GM19324 (cell line): ENCODE measurements at regions not wholly inside any gene's neighbourhood (a gene's known extent, or its start where the extent isn't known, plus 50 kb on each side); places are given as distances from the start of the nearest gene placed in this dataset.

Experiments
- ATAC-seq: cut with Tn5 transposase; IDR thresholded peaks from one replicate; pipeline ENCODE4 v1.9.1; 2021; ENCODE audit warnings: mild to moderate bottlenecking, moderate library complexity; ENCODE audit not compliant: unreplicated experiment, low FRiP score

DNA sequence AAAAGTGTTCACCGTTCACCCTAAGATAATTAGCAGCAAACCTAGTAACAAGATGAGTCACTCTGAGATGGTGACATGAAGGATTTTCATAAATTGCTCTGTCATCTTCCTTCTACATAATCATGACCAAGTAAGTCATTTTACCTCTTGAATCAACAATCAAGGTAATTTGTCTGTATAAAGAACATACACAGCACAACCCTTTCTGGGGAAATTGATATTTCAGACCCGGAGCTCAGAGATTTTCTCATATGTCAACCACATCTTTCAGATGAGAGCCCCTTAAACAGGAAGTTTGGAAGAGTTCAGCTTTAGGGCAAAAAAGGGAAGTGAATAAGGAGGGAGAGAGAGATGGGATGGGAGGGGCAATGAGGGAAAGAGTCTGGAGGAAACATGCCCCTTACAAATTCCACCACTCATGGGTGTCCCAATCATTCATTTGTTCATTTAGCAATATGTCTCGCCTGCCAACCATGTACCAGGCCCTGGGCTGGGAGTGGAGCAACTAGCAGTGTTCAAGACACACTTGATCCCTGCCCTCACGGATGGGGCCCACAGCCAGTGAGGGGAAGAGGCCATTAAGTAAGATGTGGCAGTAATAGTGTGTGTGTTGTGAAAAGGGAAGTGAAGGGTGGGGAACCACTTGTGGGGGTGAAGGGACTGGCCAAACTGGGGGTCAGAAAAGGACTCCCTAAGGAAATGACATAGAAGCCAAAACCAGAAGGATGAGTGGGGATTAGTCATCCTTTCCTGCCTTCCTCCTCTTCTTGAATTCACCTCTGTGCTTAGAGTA, 190.9 kb downstream of the MAFB start:
- no peak for ATAC-seq

DNA sequence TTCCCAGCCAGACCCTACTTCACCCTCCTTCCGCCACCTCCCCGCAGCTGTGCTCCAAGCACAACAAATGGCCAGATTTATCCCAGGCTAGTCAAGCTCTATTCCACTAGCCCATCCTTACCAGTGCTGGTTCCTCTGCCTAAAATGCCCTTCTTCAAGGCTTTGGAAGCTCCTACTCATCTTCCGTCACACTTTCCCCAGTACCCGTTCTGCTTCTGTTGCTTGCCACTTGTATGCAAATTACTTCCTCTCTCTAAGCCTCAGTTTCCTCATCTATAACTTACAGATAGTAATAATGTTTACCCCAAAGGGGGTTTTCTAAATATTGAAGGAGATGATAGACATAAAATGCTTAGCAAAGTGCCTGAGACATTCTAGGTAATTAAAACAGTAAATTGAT, 193.1 kb downstream of the MAFB start:
- no peak for ATAC-seq

DNA sequence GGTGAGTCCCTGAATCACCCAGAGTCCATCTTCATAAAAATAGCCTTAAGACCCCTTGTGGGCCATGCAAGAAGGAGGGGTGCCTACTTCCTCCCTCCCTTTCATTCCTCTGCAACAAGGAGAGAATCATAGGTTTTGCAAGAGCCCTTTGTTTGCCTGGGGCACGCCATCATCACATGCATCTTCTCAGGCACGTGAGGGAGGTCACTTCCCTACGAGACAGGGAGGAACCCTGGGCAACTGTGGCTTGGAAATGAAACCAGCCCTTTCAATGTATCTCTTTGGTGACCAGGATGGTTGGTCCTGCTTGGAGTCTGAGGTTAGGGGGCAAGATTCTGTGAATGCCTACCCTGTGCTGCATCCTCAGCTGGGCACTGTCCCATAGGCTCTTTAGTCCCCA, 194.8 kb downstream of the MAFB start:
- no peak for ATAC-seq

DNA sequence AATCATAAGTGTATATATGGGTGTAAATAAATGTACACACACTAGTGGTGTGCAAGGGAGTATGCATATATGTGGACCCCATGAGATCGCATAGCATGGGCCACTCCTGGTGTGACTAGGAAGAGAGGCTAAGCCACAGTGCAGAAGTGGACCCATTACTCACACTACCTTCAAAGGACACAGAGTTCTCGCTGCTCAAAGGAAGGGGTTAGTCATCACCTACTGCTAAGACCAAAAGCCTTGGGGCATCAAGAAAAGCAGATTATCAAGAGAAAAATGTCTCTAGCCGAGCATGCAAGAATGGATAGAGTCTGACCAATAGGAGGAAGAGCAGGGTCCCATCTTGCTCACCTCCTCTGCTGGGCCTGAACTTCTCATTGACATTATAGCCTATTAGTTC, 195.5 kb downstream of the MAFB start:
- no peak for ATAC-seq

DNA sequence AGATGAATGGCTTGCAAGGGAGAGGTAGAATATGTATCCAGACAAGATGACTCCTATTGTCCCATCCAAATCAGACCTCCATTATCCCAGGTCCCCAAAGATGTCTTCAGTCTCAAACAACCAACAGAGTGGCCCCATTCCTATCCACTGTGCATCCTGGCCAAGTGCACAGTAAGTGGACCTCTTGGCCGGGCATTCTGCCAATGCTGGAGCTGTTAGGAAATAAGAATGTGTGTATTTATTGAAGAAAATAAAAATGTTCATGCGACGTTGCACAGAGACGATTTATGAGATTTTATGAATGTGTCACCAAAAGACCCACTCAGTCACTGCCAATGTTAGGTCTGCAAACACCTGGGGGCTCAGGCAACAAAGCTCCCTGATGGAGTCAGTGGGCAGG, 196.0 kb downstream of the MAFB start:
- no peak for ATAC-seq

DNA sequence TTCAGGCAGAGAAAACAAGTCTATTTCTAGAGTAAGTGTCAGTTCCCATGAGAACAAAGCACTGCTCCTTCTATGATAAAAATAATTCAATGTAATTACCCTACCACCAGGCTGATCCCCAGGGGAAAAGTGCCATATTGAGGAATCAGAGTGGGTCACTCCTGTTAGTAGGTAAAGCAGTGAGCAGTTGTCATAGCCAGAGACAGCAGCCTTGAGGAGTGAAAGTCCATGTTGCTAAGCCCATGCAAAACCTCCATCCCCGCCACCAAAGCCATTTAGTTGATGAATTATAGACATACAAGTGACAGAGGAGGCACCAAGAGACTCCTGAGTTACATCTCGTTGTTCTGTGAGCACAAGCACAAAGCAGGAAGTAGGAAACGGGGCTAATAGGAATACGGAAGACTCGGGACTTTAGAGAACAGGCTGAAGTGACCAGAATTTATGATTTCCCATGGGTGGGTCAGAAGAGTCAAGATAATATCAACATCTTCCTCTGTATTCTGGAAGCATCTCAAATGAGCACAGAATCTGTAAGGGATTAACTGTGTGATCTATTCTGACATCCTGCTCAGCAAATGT, 197.9 kb downstream of the MAFB start:
- ATAC-seq, result no peak

DNA sequence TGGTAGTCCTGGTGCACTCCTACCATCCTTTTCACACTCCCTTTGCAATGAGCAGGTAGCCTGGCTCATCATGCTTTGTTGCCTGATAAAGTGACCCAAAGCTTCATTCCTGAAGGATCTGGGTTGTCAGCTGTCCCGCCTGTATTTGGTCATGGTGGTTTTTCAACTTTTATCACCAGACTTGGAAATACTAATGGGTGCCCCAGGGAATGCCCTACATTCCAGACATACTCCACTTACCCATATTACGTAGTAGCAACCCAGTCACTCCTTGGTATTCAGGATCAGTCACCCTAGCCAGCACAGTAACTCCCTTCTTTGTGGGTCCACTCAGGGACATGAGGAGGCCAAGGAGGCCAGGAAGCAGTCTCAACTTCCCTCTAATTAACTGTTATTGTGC, 199.2 kb downstream of the MAFB start:
- no peak for ATAC-seq

DNA sequence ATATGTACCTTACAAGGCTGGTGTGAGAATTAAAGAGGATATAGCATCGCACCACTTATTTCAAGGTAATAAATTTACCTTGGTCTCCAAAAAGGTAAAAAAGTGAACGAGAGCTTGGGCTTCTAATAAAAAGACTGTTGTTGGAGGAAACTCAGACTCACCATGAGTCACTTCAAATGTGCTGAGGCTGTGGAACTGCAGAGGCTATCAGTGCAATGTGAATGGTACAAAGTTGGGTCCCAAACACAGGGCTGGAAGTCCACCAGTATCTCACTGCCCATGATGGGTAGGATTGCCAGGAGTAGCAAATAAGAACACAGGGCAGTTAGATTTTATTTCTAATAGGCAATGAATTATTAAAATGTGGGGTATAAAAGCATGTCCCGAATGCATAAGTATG, 200.6 kb downstream of the MAFB start:
- no peak for ATAC-seq

DNA sequence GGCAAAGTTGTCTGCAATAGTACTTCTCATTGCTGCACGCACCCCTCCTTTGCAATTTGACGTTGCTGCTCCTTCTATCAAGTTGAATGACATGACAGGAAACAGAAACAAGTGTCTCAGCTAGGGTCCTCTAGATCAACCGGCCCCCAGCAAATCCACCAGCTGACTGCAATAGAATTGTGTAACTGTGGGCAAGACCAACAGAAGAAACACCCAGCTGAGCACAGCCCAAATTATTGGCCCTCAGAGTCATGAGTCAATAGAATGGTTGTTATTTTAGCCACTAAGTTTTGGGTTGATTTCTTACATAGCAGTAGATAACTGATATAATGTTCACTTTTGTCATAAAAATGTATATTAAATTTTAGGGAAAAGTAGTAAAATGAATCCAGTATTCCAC, 202.7 kb downstream of the MAFB start:
- ATAC-seq, result no peak

DNA sequence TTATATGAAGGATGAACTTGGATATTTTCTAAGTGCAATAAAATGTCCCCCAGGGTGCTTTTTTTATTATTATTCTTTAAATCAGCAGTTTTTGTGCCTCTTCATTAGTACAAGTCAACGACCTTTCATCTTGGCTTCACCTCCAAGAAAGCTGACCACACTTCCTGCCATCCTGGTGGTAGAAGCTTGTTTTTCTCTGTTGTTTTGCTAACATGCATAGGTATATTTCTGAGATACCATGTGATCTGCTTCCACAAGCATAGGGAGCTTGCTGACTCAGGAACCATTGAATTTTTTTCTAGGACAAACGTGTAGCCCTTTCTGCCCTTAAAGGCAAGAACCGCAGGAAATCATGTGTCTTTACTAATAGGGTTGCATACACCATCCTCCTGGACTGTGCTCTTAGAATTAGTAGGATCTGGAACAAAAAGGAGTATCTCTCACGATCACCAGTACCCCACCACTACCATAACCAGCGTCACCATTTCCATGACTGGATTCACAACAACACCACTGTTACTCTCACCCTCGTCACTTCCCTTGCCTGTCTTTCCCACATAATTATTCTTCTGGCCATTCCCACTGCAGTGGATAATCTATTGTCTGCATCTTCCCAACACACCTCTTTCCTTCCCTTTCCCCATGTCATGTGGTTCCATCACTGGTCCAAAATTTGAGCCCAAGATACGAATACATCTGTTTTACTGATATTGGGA, 207.1 kb downstream of the MAFB start:
- no peak for ATAC-seq

DNA sequence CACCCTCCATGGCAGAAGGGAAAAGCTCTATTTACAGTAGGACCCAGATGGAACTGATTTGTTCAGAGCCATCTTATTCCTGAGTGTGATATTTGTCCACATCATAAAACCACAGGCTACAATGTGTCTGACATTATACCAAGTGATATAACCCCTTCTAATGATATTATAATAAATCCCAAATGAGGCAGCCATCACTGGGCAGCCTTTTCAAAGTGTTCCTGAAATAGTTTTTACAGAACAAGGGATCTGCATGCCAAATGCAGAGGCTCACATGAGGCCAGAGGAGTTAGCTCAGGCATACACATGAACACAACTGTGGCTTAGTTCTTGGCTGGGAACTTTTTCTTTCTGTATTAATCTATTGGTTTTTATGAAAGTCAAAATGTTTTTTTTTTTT, 207.7 kb downstream of the MAFB start:
- ATAC-seq, result no peak

DNA sequence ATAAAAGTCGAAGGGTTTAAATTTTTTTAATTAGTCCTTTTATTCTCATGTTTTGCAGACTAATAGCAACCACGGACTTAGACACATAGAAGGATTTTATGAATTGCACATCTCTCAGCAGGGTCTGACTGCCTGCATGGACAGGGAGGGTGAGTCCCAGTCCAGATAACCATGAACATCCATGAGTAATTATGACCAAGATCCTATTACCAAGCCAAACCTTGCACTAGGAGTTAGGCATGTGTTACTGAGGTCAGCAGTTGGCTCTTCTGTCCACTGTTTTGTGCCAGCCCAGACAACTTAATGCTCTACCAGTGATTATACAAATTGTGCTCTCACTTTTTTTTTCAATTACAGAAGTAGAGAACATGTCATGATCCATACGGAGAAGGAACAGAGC, 211.2 kb downstream of the MAFB start:
- no peak for ATAC-seq

DNA sequence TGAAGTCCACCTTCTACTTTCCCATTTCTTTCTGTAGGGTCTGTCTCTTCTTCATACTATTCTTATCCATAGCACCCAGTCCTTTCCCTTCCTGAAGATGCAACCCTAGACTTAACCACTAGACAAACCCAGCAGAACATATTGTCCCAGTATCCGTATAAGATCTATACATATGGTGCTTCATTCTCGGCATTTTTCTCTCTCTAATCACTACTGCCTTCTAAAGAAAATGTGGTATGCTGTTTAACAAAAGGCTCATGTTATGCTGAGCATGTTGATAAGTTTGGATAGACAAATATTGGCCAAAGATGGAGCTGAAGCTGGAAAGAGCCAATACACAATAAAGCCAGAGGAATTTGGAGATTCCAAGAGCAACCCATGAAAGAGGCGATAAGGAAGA, 212.6 kb downstream of the MAFB start:
- no peak for ATAC-seq

DNA sequence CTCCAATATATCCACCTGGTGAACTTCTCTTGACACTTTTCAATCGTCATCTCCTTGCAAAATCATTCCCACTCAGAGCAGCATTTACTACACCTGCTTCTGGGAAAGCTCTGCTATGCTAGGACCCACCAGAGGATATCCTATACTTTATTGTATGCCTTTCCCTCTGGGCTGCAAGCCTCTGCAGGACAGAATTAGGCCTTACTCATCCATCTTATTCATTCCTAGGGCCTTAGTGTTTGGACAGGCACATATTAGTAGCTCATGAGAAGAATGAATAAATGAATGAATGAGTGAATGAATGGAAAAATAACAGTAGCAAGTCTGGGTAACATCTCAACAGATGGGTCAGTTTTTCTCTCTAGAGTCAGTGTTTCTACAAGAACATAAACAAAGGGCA, 216.1 kb downstream of the MAFB start:
- ATAC-seq, result no peak

DNA sequence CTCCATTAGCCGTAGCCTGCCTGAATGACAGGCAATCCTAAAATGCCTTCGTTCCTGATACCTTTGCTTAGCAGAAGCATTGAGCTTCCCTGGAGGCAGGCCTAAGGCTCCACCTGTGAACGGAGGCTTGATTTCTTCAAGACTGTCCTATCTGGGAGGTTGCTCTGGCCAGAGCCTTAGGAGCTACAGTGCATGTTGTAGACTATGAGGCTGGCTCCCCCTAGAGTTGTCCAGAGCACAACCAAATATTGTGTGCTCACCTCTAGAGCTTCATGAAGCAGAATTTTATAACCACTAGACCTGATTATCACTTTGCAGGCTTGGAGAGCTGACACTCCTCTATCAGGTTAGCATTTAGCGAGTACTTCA, 217.8 kb downstream of the MAFB start:
- ATAC-seq, result no peak

DNA sequence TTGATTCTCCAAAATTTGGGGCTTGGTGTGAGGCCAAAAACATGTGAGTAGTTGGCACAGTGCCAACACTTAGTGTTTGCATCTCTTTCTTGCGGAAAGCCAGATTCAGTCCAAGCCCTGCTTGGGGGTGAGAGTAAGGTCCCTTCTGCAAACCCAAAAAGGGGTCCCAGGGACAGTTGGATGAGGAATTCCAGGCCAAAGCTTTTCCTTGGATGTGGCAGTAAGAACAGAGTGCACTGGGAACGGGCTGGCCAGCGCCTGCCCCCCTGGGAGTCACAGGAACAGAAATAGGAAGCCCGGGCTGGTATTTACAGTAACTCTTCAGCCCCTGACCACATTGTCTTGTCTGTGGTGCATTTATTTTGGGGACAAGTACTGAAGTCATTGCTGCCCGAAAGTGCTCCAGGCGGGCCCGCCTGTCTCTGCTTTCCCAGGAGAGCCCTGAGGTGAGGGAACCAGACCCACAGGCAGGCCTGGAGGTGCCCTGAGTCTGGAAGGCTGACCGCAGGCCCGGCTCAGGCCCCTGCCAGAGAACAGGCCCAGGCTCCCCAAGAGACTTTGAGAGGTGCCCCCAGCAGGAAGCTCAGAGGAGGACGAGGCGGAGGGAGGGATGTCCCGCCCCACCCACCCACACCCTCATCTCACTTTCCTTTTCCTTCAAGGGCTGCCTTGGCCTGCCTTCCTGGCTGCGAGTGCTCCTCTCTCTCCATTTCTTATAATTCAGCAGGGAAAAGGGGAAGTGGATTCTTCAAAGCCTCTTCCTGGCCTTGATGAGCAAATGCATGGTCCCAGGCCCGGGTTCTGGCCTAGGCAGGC, 218.4 kb downstream of the MAFB start:
- no peak for ATAC-seq

DNA sequence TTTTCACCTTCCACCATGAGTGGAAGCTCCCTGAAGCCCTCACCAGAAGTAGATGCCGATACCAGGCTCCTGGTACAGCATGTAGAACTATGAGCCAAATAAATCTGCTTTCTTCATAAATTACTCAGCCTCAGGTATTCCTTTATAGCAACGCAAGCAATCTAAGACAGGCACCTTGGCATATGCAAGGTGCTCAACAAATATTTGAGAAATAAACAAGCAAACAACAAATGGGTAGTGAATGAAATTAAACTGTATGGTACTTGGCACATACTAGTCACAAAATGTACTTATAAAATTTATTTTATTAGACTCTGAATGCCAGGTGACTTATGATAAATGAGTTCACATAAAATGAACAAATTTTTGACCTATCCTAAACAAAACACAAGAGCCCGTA, 220.3 kb downstream of the MAFB start:
- no peak for ATAC-seq

DNA sequence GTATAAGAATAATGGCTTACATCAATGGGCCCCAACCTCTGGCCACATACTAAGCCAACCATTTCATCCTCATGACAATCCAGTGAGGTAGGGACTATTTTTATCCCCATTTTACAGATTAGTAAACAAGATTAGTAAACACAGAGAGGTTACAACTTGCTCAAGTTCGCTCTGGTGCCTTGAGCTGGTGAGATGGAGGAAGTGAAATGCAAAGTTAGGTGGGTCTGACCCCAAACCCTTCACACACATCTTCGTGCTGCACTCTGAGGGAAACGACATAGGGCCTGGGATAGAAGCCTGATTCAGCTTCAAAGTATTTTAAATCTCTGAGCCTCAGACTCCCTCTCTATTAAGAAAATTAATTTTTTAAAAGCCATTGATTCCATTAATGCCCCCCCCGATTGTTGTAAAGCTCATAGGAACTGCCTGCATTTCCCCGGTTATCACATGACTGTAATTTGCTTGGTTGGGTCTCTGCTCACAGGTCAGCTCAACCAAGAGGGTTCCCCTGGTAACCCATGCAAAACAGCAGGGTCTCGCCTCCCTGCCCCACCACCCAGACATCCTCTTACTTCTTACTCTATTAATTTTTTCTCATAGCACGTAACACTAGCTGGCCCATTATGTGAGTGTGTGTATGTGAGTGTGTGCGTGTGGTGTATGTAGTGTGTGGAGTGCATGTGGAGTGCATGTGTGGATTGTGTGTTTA, 221.2 kb downstream of the MAFB start:
- ATAC-seq, result no peak

DNA sequence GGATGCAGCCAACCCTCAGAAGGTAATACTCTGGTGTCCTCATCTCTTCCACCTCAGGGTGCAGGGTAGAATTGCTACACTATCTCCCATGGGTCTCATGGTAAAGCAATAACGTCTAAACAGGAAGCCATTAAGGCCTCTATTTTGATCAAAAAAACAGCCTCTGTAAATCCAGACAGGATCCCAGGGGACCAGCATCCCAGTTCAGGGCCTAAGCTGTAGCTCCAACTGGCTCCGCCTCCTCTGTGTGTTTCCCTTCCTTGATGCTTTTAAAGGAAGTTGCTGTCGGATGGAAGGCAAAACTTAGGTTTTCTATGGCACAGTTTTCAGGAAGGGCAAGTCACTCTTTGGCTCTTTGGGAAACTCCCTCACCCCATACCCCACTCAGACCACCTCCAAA, 222.0 kb downstream of the MAFB start:
- ATAC-seq, result no peak

DNA sequence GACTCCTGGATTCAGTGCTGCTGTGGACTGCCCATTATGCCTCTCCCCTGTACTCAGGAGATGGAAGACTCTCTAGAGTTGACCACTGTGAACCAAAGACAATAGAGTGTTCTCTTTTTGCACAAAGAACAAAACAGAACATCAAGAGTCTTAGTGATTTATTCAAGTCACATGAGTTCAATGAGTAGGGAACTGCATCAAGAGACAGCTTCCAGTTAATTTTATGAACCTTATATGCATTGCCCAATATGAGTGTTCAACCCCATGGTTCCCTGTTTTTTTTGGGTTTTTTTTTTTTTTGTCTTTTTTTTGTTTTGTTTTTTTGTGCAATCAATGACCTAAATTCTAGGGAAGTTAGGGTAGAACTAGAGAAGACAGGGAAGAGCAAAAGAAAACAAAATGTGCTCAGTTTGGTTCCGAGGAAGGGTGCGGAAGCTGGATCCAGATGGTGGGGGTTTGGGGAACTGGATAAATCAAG, 224.3 kb downstream of the MAFB start:
- no peak for ATAC-seq
